Thoracic aorta (tissue), 2 donors: ENCODE measurements at regions not wholly inside any gene's neighbourhood (a gene's known extent, or its start where the extent isn't known, plus 50 kb on each side); places are given as distances from the start of the nearest gene placed in this dataset.

Source experiments
- ATAC-seq: fragments of 150-250 bp; one replicate; pipeline ENCODE4 v1.8.0; 2017; ENCODE audit warnings: low read depth; ENCODE audit not compliant: insufficient number of reproducible peaks, low FRiP score
- DNase-seq: peaks from one replicate; pipeline ENCODE4 v3.0.0-alpha.2; 2020; ENCODE audit warnings: low spot score
- H3K27ac ChIP-seq, 2 donors: fragments of 200-600 bp; sonication (generic); 1 replicate in 1 of 2; 2 replicates in 1 of 2; pipeline ENCODE4 v1.5.1; 2016; ENCODE audit warnings: mild to moderate bottlenecking in 2 of 2, moderate library complexity in 2 of 2
- H3K27me3 ChIP-seq: fragments of 200-600 bp; sonication (generic); replicated peaks from 2 replicates; pipeline ENCODE4 v1.6.0; 2016; ENCODE audit warnings: mild to moderate bottlenecking; ENCODE audit not compliant: insufficient read depth
- H3K36me3 ChIP-seq: fragments of 200-600 bp; sonication (generic); one replicate; pipeline ENCODE4 v1.5.1; 2016
- H3K4me1 ChIP-seq, 2 donors: fragments of 200-600 bp; sonication (generic); 1 replicate in 1 of 2; 2 replicates in 1 of 2; pipeline versions ENCODE4 v1.5.1 to v1.6.0; 2016; ENCODE audit warnings: low read depth in 2 of 2, mild to moderate bottlenecking in 1 of 2; ENCODE audit not compliant: control insufficient read depth in 1 of 2
- H3K4me3 ChIP-seq: fragments of 200-600 bp; sonication (generic); 2 replicates; pipeline ENCODE4 v1.5.1; 2016; ENCODE audit warnings: mild to moderate bottlenecking
- H3K9me3 ChIP-seq: fragments of 200-600 bp; sonication (generic); 2 replicates; pipeline ENCODE4 v1.5.1; 2016
- TF ChIP-seq, protein P1 (sequence below): fragments of 200-600 bp; sonication (generic); IDR thresholded peaks from one replicate; pipeline ENCODE4 v1.5.1; 2019; ENCODE audit warnings: antibody characterized with exemption

DNA sequence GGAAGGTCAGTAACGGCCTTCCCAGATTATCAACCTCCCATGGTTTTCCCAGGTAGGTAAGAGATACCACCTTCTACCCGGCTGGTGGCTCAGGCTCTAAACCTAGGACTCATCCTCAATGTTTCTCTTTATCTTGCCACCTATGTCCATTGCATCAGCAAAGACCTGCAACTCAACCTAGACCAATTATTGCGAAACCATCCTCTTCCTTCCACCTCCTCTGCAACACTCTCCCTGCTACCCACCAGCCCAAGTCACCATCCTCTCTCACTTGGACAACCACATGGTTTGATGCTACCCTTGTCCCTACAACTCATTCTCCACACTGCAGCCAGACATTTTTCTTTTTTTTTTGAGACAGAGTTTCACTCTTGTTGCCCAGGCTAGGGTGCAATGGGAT is 65.4 kb upstream of the GDNF start:
- H3K27ac ChIP-seq: no peak overlapping the region
- no peak for DNase-seq
- H3K4me3 ChIP-seq: no peak overlapping the region
- TF ChIP-seq, protein P1, sequence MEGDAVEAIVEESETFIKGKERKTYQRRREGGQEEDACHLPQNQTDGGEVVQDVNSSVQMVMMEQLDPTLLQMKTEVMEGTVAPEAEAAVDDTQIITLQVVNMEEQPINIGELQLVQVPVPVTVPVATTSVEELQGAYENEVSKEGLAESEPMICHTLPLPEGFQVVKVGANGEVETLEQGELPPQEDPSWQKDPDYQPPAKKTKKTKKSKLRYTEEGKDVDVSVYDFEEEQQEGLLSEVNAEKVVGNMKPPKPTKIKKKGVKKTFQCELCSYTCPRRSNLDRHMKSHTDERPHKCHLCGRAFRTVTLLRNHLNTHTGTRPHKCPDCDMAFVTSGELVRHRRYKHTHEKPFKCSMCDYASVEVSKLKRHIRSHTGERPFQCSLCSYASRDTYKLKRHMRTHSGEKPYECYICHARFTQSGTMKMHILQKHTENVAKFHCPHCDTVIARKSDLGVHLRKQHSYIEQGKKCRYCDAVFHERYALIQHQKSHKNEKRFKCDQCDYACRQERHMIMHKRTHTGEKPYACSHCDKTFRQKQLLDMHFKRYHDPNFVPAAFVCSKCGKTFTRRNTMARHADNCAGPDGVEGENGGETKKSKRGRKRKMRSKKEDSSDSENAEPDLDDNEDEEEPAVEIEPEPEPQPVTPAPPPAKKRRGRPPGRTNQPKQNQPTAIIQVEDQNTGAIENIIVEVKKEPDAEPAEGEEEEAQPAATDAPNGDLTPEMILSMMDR: no peak
- ATAC-seq: no peak
- no peaks in the 10 kb centered on the region for H3K4me1 ChIP-seq
- no peaks in the 10 kb centered on the region for H3K36me3 ChIP-seq
- no peaks in the 10 kb centered on the region for H3K9me3 ChIP-seq
- H3K27me3 ChIP-seq: no peaks in the 10 kb centered on the region

DNA sequence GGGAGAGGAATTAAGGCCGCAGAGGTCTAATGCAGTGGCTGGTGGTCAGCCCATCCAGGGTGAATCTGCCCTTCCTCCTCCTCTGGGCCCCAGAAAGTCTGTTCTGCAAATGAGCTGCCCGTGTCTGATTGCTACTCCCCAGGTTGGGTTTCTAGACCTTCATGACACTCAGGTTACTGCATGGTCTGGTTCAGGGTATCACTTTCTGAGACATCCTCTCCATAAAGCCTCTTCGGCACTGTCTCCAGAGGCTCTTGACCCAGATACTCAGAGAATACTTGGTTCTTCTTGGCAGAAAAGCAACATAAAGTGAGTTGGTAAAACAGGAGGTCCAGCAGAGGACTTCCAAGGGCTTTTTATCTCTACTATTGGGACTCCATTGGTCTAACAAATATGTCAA is 62.5 kb upstream of the GDNF start:
- TF ChIP-seq, protein P1: no peak
- Histone ChIP-seq H3K27me3 (no peaks in the 10 kb centered on the region), H3K36me3 (no peaks in the 10 kb centered on the region), H3K9me3 (no peaks in the 10 kb centered on the region), H3K4me3 (no peak overlapping the region), H3K27ac (no peak overlapping the region), H3K4me1 (no peaks in the 10 kb centered on the region)
- no peak for DNase-seq
- ATAC-seq: no peak

DNA sequence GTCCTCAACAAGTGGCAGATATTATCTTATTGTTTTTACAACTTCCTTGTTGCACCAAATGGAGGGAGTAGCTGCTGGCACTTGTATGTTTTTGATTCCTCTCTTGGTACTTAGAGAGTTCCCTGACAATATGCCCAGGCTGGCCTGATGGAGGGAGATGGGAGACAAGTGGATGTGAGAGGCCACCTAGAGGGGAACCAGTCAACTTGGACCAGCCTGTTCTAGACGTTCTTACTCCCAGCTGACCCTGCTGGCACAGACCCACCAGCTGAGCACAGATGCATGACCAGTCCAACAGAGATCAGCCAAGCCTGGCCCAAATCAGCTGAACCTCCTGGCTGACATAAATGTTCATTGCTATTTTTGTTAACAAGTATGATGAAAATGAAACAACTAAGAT is 60.9 kb upstream of the GDNF start:
- H3K27ac ChIP-seq: no peak overlapping the region
- no peaks in the 10 kb centered on the region for H3K9me3 ChIP-seq
- no peaks in the 10 kb centered on the region for H3K4me1 ChIP-seq
- DNase-seq (no peak), ATAC-seq (no peak)
- H3K27me3 ChIP-seq: no peaks in the 10 kb centered on the region
- H3K36me3 ChIP-seq: no peaks in the 10 kb centered on the region
- TF ChIP-seq, protein P1: no peak
- no peak overlapping the region for H3K4me3 ChIP-seq

DNA sequence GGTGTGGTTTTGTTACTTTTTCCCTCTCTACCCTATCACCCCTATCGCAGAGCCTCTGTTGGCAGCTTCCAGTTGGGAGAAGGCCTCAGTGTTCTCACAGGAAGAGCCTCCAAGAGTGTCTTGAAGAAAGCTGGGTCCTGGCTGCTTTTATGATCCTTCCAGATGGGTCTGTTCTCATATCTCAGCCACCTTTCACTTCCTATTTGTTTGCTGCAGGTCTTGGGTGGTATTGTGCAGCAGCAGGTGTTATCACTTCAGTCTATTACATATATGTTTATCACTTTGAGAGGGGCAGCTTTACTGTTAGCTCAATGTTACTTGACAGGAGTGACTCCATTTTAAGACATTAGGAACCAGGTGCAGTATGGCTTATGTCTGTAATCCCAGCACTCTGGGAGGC is 59.2 kb upstream of the GDNF start:
- Histone ChIP-seq H3K36me3 (no peaks in the 10 kb centered on the region), H3K4me3 (no peak overlapping the region), H3K27me3 (no peaks in the 10 kb centered on the region), H3K4me1 (no peaks in the 10 kb centered on the region), H3K27ac (no peak overlapping the region), H3K9me3 (no peaks in the 10 kb centered on the region)
- TF ChIP-seq, protein P1: no peak
- no peak for DNase-seq
- ATAC-seq: no peak

DNA sequence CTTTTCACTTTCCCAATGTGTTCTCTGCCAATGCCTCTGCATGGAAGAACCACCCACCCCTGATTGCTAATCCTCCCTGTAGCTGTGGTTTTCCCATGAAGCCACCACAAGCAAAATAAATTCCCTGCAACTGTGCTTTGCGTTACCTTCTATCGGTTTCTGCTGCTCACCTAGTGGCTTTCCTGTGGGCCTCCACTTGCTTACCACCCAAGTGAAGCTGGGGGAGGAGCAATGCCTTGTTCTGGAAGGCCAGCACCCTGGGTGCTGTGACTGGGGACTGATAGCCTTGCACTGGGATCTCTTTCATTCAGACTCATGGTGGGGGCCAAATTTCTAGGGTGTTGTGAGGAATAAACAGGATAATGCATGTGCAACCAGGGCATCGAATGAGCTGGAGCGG is 56.3 kb upstream of the GDNF start:
- ATAC-seq (no peak), DNase-seq (no peak)
- TF ChIP-seq, protein P1: no peak
- Histone ChIP-seq H3K36me3 (no peaks in the 10 kb centered on the region), H3K27me3 (no peaks in the 10 kb centered on the region), H3K27ac (no peak overlapping the region), H3K9me3 (no peaks in the 10 kb centered on the region), H3K4me3 (no peak overlapping the region), H3K4me1 (no peaks in the 10 kb centered on the region)
